ENCODE measurements at regions not wholly inside any gene's neighbourhood (a gene's known extent, or its start where the extent isn't known, plus 50 kb on each side); places are given as distances from the start of the nearest gene placed in this dataset.

DNA sequence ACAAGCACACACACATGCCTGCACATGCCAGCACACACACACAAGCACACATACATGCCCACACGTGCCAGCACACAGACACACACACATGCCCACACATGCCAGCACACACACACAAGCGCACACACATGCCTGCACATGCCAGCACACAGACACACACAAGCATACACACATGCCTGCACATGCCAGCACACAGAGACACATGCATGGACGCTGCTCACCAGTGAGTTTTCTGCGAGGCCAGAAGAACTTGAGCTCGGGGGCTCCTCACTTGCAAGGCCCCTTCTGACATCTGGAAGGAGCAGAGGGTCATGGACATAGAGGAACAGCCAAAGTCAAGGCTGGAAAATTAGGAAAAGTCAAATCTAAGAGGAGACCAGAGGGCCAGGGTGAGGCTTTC lies 61.2 kb upstream of the BCL11B start (continued):
- TF ChIP-seq, protein P1, sequence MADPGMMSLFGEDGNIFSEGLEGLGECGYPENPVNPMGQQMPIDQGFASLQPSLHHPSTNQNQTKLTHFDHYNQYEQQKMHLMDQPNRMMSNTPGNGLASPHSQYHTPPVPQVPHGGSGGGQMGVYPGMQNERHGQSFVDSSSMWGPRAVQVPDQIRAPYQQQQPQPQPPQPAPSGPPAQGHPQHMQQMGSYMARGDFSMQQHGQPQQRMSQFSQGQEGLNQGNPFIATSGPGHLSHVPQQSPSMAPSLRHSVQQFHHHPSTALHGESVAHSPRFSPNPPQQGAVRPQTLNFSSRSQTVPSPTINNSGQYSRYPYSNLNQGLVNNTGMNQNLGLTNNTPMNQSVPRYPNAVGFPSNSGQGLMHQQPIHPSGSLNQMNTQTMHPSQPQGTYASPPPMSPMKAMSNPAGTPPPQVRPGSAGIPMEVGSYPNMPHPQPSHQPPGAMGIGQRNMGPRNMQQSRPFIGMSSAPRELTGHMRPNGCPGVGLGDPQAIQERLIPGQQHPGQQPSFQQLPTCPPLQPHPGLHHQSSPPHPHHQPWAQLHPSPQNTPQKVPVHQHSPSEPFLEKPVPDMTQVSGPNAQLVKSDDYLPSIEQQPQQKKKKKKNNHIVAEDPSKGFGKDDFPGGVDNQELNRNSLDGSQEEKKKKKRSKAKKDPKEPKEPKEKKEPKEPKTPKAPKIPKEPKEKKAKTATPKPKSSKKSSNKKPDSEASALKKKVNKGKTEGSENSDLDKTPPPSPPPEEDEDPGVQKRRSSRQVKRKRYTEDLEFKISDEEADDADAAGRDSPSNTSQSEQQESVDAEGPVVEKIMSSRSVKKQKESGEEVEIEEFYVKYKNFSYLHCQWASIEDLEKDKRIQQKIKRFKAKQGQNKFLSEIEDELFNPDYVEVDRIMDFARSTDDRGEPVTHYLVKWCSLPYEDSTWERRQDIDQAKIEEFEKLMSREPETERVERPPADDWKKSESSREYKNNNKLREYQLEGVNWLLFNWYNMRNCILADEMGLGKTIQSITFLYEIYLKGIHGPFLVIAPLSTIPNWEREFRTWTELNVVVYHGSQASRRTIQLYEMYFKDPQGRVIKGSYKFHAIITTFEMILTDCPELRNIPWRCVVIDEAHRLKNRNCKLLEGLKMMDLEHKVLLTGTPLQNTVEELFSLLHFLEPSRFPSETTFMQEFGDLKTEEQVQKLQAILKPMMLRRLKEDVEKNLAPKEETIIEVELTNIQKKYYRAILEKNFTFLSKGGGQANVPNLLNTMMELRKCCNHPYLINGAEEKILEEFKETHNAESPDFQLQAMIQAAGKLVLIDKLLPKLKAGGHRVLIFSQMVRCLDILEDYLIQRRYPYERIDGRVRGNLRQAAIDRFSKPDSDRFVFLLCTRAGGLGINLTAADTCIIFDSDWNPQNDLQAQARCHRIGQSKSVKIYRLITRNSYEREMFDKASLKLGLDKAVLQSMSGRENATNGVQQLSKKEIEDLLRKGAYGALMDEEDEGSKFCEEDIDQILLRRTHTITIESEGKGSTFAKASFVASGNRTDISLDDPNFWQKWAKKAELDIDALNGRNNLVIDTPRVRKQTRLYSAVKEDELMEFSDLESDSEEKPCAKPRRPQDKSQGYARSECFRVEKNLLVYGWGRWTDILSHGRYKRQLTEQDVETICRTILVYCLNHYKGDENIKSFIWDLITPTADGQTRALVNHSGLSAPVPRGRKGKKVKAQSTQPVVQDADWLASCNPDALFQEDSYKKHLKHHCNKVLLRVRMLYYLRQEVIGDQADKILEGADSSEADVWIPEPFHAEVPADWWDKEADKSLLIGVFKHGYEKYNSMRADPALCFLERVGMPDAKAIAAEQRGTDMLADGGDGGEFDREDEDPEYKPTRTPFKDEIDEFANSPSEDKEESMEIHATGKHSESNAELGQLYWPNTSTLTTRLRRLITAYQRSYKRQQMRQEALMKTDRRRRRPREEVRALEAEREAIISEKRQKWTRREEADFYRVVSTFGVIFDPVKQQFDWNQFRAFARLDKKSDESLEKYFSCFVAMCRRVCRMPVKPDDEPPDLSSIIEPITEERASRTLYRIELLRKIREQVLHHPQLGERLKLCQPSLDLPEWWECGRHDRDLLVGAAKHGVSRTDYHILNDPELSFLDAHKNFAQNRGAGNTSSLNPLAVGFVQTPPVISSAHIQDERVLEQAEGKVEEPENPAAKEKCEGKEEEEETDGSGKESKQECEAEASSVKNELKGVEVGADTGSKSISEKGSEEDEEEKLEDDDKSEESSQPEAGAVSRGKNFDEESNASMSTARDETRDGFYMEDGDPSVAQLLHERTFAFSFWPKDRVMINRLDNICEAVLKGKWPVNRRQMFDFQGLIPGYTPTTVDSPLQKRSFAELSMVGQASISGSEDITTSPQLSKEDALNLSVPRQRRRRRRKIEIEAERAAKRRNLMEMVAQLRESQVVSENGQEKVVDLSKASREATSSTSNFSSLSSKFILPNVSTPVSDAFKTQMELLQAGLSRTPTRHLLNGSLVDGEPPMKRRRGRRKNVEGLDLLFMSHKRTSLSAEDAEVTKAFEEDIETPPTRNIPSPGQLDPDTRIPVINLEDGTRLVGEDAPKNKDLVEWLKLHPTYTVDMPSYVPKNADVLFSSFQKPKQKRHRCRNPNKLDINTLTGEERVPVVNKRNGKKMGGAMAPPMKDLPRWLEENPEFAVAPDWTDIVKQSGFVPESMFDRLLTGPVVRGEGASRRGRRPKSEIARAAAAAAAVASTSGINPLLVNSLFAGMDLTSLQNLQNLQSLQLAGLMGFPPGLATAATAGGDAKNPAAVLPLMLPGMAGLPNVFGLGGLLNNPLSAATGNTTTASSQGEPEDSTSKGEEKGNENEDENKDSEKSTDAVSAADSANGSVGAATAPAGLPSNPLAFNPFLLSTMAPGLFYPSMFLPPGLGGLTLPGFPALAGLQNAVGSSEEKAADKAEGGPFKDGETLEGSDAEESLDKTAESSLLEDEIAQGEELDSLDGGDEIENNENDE (IDR thresholded peaks at IDR 0.05; ENCODE audit: insufficient replicate concordance, low read length): no peak
- no peak for TF ChIP-seq SIX5 (IDR thresholded peaks at IDR 0.05; ENCODE audit: low read depth, low read length)
